ENCODE measurements at regions not wholly inside any gene's neighbourhood (a gene's known extent, or its start where the extent isn't known, plus 50 kb on each side); places are given as distances from the start of the nearest gene placed in this dataset.

DNA sequence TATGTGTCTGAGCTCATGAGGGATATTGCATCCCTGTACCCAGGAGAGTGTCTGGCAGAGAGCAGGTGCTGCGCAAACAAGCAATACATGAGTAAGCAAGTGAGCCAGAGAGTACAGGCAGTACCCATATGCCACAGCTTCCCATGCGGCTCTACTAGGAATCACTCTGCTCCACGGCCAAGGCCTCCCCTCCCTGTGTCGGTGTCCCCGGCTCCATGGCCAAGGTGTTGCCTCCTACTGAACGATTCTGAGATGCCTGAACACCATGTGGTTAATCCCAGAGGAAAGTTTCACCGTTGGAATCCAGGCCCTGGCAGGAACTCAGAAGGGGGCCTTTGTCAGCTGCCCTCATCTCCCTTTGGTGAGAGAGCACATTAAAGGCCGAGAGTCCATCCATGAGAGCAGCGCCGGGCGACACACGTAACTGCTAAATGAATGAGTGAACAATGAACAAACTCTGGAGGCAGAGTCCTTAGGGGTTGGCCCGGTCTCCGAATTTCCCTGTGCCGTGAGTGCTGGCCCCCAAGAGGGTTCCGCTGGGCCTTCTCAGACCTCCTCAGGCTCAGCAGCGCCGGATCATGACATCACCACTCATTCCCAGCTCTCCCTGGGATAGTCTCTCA lies 136.0 kb upstream of the FAM20C start:
- no peak for TF ChIP-seq PPARA (CRISPR knock-in tag; IDR thresholded peaks at IDR 0.05; ENCODE audit: borderline replicate concordance)
- no peak for TF ChIP-seq SNAI2 (CRISPR knock-in tag; IDR thresholded peaks at IDR 0.05)
- no peak for TF ChIP-seq TCF4 (CRISPR knock-in tag; IDR thresholded peaks at IDR 0.05; ENCODE audit: borderline replicate concordance)
- no peak for TF ChIP-seq ZC3H10 (CRISPR knock-in tag; IDR thresholded peaks at IDR 0.05)
